ENCODE measurements at regions not wholly inside any gene's neighbourhood (a gene's known extent, or its start where the extent isn't known, plus 50 kb on each side); places are given as distances from the start of the nearest gene placed in this dataset.
"Not testable (repeated sequence)": the region's sequence is repeated elsewhere in the genome, so short reads cannot be mapped to it uniquely, and the experiment has no call there.

- ChIA-PET CTCF (ENCODE audit: low intra/inter-chr PET ratio) (no interaction called here), POLR2A (interaction anchor here (0.6 kb wide), 1 partner anchor 247 kb away, joined by 3 read pairs; no protein-coding TSS in a partner anchor)
- intact Hi-C loops (cut with micrococcal nuclease) (no loop called here), in situ Hi-C loops (cut with MboI) (no loop called here)
- Histone ChIP-seq H3K27me3 (ENCODE audit: control insufficient read depth in 2 of 2, insufficient read depth in 2 of 2, low read length in 2 of 2) (peaks cover 37 to 40% of the 10 kb centered on the region in 2 experiments), H3K4me2 (ENCODE audit: insufficient read depth, low read length) (no peak overlapping the region), H2AFZ (ENCODE audit: low read depth, low read length) (no peak overlapping the region), H3K27ac (ENCODE audit: extremely low read depth, low read depth, low read length) (no peak overlapping the region), H4K20me1 (replicated peaks; ENCODE audit: control insufficient read depth, insufficient read depth, low read length) (no peaks in the 10 kb centered on the region), H3K9me1 (ENCODE audit: control insufficient read depth, insufficient read depth, low read length) (no peaks in the 10 kb centered on the region), H3K4me3 (no peak overlapping the region; the same call in 1 of the 2 replicates), H3K79me2 (ENCODE audit: control insufficient read depth, insufficient read depth, low read length) (no peaks in the 10 kb centered on the region), H3K9me3 (replicated peaks; ENCODE audit: control insufficient read depth, insufficient read depth, low read depth, low read length) (no peaks in the 10 kb centered on the region), H3K4me1 (replicated peaks in 1 of 2; ENCODE audit: control insufficient read depth in 2 of 2, insufficient read depth in 2 of 2, low read length in 2 of 2) (peaks cover 0 to 8% of the 10 kb centered on the region in 2 experiments; a peak in 2 of 5 replicates), H3K9ac (ENCODE audit: insufficient read depth in 1 of 2, low read depth in 2 of 2, low read length in 2 of 2) (no peak overlapping the region), H3K36me3 (ENCODE audit: control insufficient read depth, insufficient read depth, low read length) (no peaks in the 10 kb centered on the region)
- WGBS (ENCODE audit: insufficient coverage, low coverage, missing lambda C conversion rate): 20% methylated on average over 11 of the region's 57 CpGs
- BruUV-seq (replicated peaks): no TSS peak
- DNase-seq (ENCODE audit: extremely low read depth in 1 of 4, low spot score in 3 of 4): no peak
- FAIRE-seq: peak; percentile 62
- TF ChIP-seq CEBPB (tag; IDR thresholded peaks at IDR 0.05) (no peak), RCOR1 (IDR thresholded peaks at IDR 0.05; ENCODE audit: borderline replicate concordance in 1 of 2, low read depth in 2 of 2, low read length in 2 of 2) (no peak), LCOR (CRISPR knock-in tag; IDR thresholded peaks at IDR 0.05) (no peak), ELF4 (CRISPR knock-in tag; IDR thresholded peaks at IDR 0.05) (no peak), ASH1L (IDR thresholded peaks at IDR 0.05; ENCODE audit: borderline replicate concordance, low read depth, partially characterized antibody) (no peak), CXXC5 (CRISPR knock-in tag; IDR thresholded peaks at IDR 0.05) (no peak)
- no peak for ATAC-seq
Measured at GRCh38 chr2:131425231-131425941, 50.5 kb upstream of the TUBA3D start.

- POLR2A ChIA-PET; ATAC-seq; H2AFZ ChIP-seq (ENCODE audit: low read depth, low read length); H3K9me1 ChIP-seq (ENCODE audit: control insufficient read depth, insufficient read depth, low read length); H3K79me2 ChIP-seq (ENCODE audit: control insufficient read depth, insufficient read depth, low read length); H3K36me3 ChIP-seq (ENCODE audit: control insufficient read depth, insufficient read depth, low read length); H3K9ac ChIP-seq (ENCODE audit: insufficient read depth in 1 of 2, low read depth in 2 of 2, low read length in 2 of 2); H3K4me1 ChIP-seq (replicated peaks in 1 of 2; ENCODE audit: control insufficient read depth in 2 of 2, insufficient read depth in 2 of 2, low read length in 2 of 2); H3K9me3 ChIP-seq (replicated peaks; ENCODE audit: control insufficient read depth, insufficient read depth, low read depth, low read length); H3K4me3 ChIP-seq; intact Hi-C loops (cut with micrococcal nuclease); FAIRE-seq; H3K4me2 ChIP-seq (ENCODE audit: insufficient read depth, low read length); CTCF ChIA-PET (ENCODE audit: low intra/inter-chr PET ratio); H3K27ac ChIP-seq (ENCODE audit: extremely low read depth, low read depth, low read length); H4K20me1 ChIP-seq (replicated peaks; ENCODE audit: control insufficient read depth, insufficient read depth, low read length); BruUV-seq (replicated peaks): not testable (repeated sequence)
- in situ Hi-C loops (cut with MboI): loop anchor here (25.0 kb wide), 2 partner anchors 363 to 713 kb away; no protein-coding TSS in a partner anchor
- WGBS (ENCODE audit: insufficient coverage, low coverage, missing lambda C conversion rate): 53% methylated on average over 16 of the region's 50 CpGs
- peak in 1 of 4 experiments; percentile 13 for DNase-seq (ENCODE audit: extremely low read depth in 1 of 4, low spot score in 3 of 4)
- peaks cover 37 to 42% of the 10 kb centered on the region in 2 experiments for H3K27me3 ChIP-seq (ENCODE audit: control insufficient read depth in 2 of 2, insufficient read depth in 2 of 2, low read length in 2 of 2)
Measured at GRCh38 chr2:131424605-131425114, 51.3 kb upstream of the TUBA3D start.

- H3K4me2 ChIP-seq (ENCODE audit: insufficient read depth, low read length); CTCF ChIA-PET (ENCODE audit: low intra/inter-chr PET ratio): not testable (repeated sequence)
Measured at GRCh38 chr2:131420751-131421150, 55.2 kb upstream of the TUBA3D start.

More at GRCh38 chr2:131420751-131421150, 55.2 kb upstream of the TUBA3D start:
- H2AFZ ChIP-seq (ENCODE audit: low read depth, low read length); intact Hi-C loops (cut with micrococcal nuclease); FAIRE-seq; H3K4me1 ChIP-seq (replicated peaks in 1 of 2; ENCODE audit: control insufficient read depth in 2 of 2, insufficient read depth in 2 of 2, low read length in 2 of 2); H3K4me3 ChIP-seq; H3K9me1 ChIP-seq (ENCODE audit: control insufficient read depth, insufficient read depth, low read length); H3K9ac ChIP-seq (ENCODE audit: insufficient read depth in 1 of 2, low read depth in 2 of 2, low read length in 2 of 2); POLR2A ChIA-PET; H3K27ac ChIP-seq (ENCODE audit: extremely low read depth, low read depth, low read length); H3K36me3 ChIP-seq (ENCODE audit: control insufficient read depth, insufficient read depth, low read length); DNase-seq (ENCODE audit: extremely low read depth in 1 of 4, low spot score in 3 of 4); BruUV-seq (replicated peaks); H3K9me3 ChIP-seq (replicated peaks; ENCODE audit: control insufficient read depth, insufficient read depth, low read depth, low read length); ATAC-seq; H4K20me1 ChIP-seq (replicated peaks; ENCODE audit: control insufficient read depth, insufficient read depth, low read length); H3K79me2 ChIP-seq (ENCODE audit: control insufficient read depth, insufficient read depth, low read length): not testable (repeated sequence)
- in situ Hi-C loops (cut with MboI): loop anchor here (25.0 kb wide), 2 partner anchors 367 to 717 kb away; no protein-coding TSS in a partner anchor
- 0% methylated on average over 2 of the region's 3 CpGs for WGBS (ENCODE audit: insufficient coverage, low coverage, missing lambda C conversion rate)
- peaks cover 26 to 27% of the 10 kb centered on the region in 2 experiments; a peak in 4 of 5 replicates for H3K27me3 ChIP-seq (ENCODE audit: control insufficient read depth in 2 of 2, insufficient read depth in 2 of 2, low read length in 2 of 2)

Measured in K562 (cell line).